ENCODE measurements at regions not wholly inside any gene's neighbourhood (a gene's known extent, or its start where the extent isn't known, plus 50 kb on each side); places are given as distances from the start of the nearest gene placed in this dataset.

GRCh38 chr10:71137701-71138100 is 74.7 kb upstream of the UNC5B start:
- TF ChIP-seq EZH2phosphoT487 (IDR thresholded peaks at IDR 0.05; ENCODE audit: insufficient read depth, low read depth) (no peak), EZH2 (IDR thresholded peaks at IDR 0.05; ENCODE audit: insufficient read depth, poor library complexity, severe bottlenecking) (no peak)
